ENCODE measurements at regions not wholly inside any gene's neighbourhood (a gene's known extent, or its start where the extent isn't known, plus 50 kb on each side); places are given as distances from the start of the nearest gene placed in this dataset.
"Not testable (repeated sequence)": the region's sequence is repeated elsewhere in the genome, so short reads cannot be mapped to it uniquely, and the experiment has no call there.

DNA sequence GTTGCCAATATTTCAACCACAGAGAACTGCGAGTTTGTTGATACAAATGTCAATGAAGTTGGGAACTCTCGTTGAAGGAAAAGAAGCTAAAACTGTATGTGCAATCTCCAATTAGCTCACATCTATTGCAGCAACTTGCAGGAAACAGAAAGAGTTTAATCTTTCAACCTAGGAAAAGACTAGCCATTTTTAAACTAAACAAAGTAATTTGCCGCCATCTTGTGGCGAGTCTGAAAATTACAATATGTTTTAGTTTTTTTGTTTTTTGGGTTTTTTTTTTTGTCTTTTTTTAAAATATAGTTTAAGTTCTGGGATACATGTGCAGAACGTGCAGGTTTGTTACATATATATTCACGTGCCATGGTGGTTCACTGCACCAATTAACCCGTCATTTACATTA, 131.2 kb upstream of the FOXG1 start:
- no peak overlapping the region for H3K4me3 ChIP-seq (ENCODE audit: low read depth, low read length)
- TF ChIP-seq, protein P1, sequence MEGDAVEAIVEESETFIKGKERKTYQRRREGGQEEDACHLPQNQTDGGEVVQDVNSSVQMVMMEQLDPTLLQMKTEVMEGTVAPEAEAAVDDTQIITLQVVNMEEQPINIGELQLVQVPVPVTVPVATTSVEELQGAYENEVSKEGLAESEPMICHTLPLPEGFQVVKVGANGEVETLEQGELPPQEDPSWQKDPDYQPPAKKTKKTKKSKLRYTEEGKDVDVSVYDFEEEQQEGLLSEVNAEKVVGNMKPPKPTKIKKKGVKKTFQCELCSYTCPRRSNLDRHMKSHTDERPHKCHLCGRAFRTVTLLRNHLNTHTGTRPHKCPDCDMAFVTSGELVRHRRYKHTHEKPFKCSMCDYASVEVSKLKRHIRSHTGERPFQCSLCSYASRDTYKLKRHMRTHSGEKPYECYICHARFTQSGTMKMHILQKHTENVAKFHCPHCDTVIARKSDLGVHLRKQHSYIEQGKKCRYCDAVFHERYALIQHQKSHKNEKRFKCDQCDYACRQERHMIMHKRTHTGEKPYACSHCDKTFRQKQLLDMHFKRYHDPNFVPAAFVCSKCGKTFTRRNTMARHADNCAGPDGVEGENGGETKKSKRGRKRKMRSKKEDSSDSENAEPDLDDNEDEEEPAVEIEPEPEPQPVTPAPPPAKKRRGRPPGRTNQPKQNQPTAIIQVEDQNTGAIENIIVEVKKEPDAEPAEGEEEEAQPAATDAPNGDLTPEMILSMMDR (IDR thresholded peaks at IDR 0.05; ENCODE audit: low read depth, low read length) = peak; percentile 14; the same call in 1 of the 2 replicates

DNA sequence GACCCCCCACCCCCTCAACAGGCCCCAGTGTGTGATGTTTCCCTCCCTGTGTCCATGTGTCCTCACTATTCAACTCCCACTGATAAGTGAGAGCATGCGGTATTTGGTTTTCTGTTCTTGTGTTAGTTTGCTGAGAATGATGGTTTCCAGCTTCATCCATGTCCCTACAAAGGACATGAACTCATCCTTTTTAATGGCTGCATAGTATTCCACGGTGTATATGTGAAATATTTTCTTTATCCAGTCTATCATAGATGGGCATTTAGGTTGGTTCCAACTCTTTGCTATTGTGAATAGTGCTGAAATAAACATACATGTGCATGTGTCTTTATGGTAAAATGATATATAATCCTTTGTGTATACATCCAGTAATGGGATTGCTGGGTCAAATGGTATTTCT, 130.8 kb upstream of the FOXG1 start:
- not testable (repeated sequence) for H3K4me3 ChIP-seq (ENCODE audit: low read depth, low read length)

DNA sequence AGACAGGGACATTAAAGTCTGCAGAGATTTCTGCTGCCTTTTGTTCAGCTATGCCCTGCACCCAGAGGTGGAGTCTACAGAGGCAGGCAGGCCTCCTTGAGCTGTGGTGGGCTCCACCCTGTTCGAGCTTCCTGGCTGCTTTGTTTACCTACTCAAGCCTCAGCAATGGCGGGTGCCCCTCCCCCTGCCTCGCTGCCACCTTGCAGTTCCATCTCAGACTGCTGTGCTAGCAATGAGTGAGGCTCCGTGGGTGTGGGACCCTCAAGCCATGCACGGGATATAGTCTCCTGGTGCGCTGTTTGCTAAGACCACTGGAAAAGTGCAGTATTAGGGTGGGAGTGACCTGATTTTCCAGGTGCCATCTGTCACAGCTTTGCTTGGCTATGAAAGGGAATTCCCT, 125.4 kb upstream of the FOXG1 start:
- not testable (repeated sequence) for H3K4me3 ChIP-seq (ENCODE audit: low read depth, low read length)

DNA sequence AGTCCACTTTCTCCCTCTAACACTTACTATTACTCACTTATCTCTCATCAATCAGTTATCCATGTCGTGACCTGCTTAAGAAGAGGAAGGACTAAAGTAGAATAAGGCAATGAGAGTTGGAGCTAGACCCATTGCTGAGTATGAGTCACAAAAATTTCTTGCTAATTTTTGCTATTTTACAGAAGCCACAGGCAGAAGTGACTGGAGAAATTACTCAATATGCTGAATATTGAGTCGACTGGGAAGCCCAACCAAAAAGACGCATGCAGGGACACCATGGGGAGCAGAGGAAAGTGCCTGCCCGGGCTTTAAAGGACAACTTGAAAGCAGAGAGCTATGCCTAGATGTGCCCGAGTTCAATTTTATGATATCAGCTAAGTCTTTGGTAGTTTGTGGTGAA, 115.4 kb upstream of the FOXG1 start:
- H3K4me3 ChIP-seq (ENCODE audit: low read depth, low read length) = no peak overlapping the region
- TF ChIP-seq, protein P1 (IDR thresholded peaks at IDR 0.05; ENCODE audit: low read depth, low read length) = no peak

DNA sequence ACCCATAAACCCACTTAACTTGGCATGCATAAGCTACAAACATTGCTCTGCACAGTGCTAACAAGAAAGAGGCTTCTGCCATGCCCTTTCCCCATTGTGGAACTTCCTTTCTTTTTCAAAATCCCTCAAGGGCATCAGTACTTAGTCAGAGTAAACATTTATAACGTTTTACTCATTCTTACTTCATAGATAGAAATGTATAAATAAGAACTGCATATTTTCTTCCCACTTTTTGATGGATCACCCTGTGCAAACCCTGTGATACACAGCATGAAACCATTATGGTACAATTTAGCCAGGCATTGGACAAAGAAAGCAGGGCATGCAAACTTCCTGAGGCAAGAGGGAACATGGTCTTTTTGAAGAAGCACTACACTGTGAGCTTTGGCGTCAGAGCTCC, 113.8 kb upstream of the FOXG1 start:
- TF ChIP-seq, protein P1 (IDR thresholded peaks at IDR 0.05; ENCODE audit: low read depth, low read length) = no peak
- H3K4me3 ChIP-seq (ENCODE audit: low read depth, low read length) = no peak overlapping the region

DNA sequence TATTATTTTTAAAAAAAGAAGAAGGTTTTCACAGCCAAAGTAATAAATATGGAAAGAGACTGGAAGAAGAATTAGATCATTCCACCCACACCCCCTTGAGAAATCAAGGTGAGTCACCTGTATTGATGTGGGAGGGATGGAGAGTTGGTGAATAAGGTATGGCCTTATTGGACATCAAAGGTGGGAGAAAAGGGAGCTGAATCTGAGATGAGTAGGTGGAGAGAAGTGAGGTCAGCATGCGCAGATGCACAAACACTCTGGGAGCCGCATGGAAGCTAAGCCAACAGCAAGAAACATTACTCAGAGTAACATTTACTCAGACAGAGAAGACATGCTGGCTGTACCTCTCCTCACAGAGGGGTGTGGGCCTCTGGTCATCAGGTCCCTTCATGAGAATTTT, 113.1 kb upstream of the FOXG1 start:
- no peak overlapping the region for H3K4me3 ChIP-seq (ENCODE audit: low read depth, low read length)
- TF ChIP-seq, protein P1 (IDR thresholded peaks at IDR 0.05; ENCODE audit: low read depth, low read length) = no peak

DNA sequence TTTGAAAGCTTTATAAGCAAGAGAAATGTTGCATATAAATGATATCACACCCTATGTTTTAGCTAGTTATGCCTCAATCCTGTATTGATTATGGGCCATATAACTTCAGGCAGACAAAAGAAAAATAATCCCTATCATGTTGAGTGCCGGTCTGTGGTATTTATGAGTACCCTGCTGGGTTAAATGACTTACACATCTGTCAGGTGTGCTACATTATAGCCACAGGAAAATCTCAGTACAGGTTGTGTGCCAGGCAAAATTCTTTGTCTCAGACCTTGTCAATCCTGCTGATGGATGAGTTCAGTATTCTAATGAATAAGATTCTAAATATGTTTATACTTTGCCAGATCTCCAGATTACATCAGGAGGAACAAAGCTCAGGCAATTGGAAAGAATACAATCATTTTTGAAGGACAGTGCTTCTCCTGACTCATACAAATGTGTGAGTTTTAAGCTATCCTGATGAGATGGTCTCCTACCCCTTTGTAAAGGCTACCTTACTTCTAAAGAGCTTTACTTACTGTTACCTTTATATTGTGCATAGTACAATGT, 109.8 kb upstream of the FOXG1 start:
- TF ChIP-seq, protein P1 (IDR thresholded peaks at IDR 0.05; ENCODE audit: low read depth, low read length) = no peak
- no peak overlapping the region for H3K4me3 ChIP-seq (ENCODE audit: low read depth, low read length)

DNA sequence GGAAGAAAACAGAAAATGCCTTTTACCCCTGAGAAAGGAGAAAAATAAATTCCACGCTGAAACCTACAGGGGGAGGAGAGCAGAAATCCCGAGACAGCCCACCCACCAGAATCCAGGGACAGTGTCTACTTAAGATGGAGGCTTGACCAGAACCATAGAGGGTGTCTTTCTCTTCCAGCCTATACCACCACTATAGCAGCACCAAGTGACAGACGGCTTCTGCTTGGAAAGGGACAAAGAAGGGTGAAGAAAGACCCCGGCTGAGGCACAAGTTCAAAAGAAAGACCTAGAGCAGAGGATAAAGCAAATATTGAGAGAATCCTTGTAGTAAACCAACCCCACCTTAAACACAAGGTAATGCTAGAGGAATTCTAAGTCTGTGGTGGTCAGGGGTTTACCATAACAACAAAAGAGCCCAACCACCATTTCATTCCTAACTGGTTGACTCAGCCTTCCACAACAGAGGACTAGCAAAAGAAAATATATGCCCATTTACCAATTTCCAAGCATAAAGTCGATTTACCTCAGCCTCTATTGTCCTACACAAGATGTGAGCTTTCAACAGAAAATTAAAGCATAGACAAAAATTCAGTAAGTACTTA, 105.3 kb upstream of the FOXG1 start:
- TF ChIP-seq, protein P1 (IDR thresholded peaks at IDR 0.05; ENCODE audit: low read depth, low read length) = no peak
- no peak overlapping the region for H3K4me3 ChIP-seq (ENCODE audit: low read depth, low read length)
